ENCODE measurements at regions not wholly inside any gene's neighbourhood (a gene's known extent, or its start where the extent isn't known, plus 50 kb on each side); places are given as distances from the start of the nearest gene placed in this dataset.

GRCh38 chr13:107568181-107568580 lies 647.2 kb downstream of the LIG4 start:
- TF ChIP-seq CTCF (conservative IDR thresholded peaks at IDR 0.05; ENCODE audit: low read depth, low read length) (no peak), EZH2 (IDR thresholded peaks at IDR 0.05; ENCODE audit: borderline replicate concordance, low read depth, low read length, poor library complexity, severe bottlenecking) (no peak)

All from A673 (cell line).